Liver (tissue), 3 donors: ENCODE measurements at regions not wholly inside any gene's neighbourhood (a gene's known extent, or its start where the extent isn't known, plus 50 kb on each side); places are given as distances from the start of the nearest gene placed in this dataset.

Source experiments
- CTCF ChIP-seq: fragments of 150-350 bp; IDR thresholded peaks from 2 replicates; pipeline ENCODE4 v1.5.1; 2017; ENCODE audit warnings: improper control_type of control experiment, low read depth, low read length; ENCODE audit not compliant: missing input control
- GABPA ChIP-seq, 2 donors: IDR thresholded peaks in 1 of 2; conservative IDR thresholded peaks in 1 of 2; 2 replicates each; pipeline ENCODE4 v1.6.1; 2016; ENCODE audit warnings: antibody characterized with exemption in 2 of 2, mild to moderate bottlenecking in 1 of 2, moderate library complexity in 1 of 2
- RAD21 ChIP-seq, 2 donors: IDR thresholded peaks; 2 replicates each; pipeline ENCODE4 v1.6.1; 2016; ENCODE audit warnings: antibody characterized with exemption in 2 of 2, mild to moderate bottlenecking in 2 of 2
- REST ChIP-seq: IDR thresholded peaks from 2 replicates; pipeline ENCODE4 v1.6.1; 2016; ENCODE audit warnings: antibody characterized with exemption, mild to moderate bottlenecking
- RXRA ChIP-seq, 2 donors: IDR thresholded peaks; 2 replicates each; pipeline ENCODE4 v1.6.1; 2017 to 2018; ENCODE audit warnings: antibody characterized with exemption in 2 of 2, mild to moderate bottlenecking in 1 of 2
- SP1 ChIP-seq: IDR thresholded peaks from 2 replicates; pipeline ENCODE4 v1.6.1; 2018; ENCODE audit warnings: antibody characterized with exemption, mild to moderate bottlenecking
- YY1 ChIP-seq: IDR thresholded peaks from 2 replicates; pipeline ENCODE4 v1.6.1; 2016; ENCODE audit warnings: antibody characterized with exemption, mild to moderate bottlenecking
- donor health status: healthy.
- donor health status: healthy.

GRCh38 chr6:15843226-15843625, 180.4 kb upstream of the DTNBP1 start:
- TF ChIP-seq CTCF: no peak
- TF ChIP-seq RXRA (IDR thresholded peaks at IDR 0.05): no peak
- TF ChIP-seq YY1: no peak
- no peak for TF ChIP-seq SP1
- TF ChIP-seq GABPA (IDR thresholded peaks at IDR 0.05 in 1 of 2, conservative IDR thresholded peaks at IDR 0.05 in 1 of 2): no peak
- TF ChIP-seq RAD21 (IDR thresholded peaks at IDR 0.05): no peak
- no peak for TF ChIP-seq REST
